SK-N-SH (cell line): ENCODE measurements at regions not wholly inside any gene's neighbourhood (a gene's known extent, or its start where the extent isn't known, plus 50 kb on each side); places are given as distances from the start of the nearest gene placed in this dataset.

ENCODE experiments used
- CTCF ChIP-seq: fragments of 200-600 bp; sonication (generic); IDR thresholded peaks from 2 replicates; pipeline ENCODE4 v1.6.1; 2017; ENCODE audit warnings: antibody characterized with exemption, mild to moderate bottlenecking, moderate library complexity
- EZH2phosphoT487 ChIP-seq: fragments of 200-600 bp; sonication (generic); IDR thresholded peaks from 2 replicates; pipeline ENCODE4 v1.6.1; 2017; ENCODE audit warnings: low read depth, mixed run types, mild to moderate bottlenecking, antibody characterized with exemption, moderate library complexity, borderline replicate concordance
- REST ChIP-seq: IDR thresholded peaks from 2 replicates; pipeline ENCODE4 v1.6.1; 2012; ENCODE audit warnings: mild to moderate bottlenecking, low read depth, low read length, moderate library complexity
- SIN3A ChIP-seq: IDR thresholded peaks from 2 replicates; pipeline ENCODE4 v1.6.1; 2012; ENCODE audit warnings: low read depth, mild to moderate bottlenecking, low read length, moderate library complexity, borderline replicate concordance

GRCh38 chr15:70466305-70466704 lies 297.1 kb downstream of the UACA start:
- TF ChIP-seq CTCF (no peak), REST (no peak), EZH2phosphoT487 (no peak), SIN3A (no peak)
